Endothelial cell (in vitro differentiated cells): ENCODE measurements at regions not wholly inside any gene's neighbourhood (a gene's known extent, or its start where the extent isn't known, plus 50 kb on each side); places are given as distances from the start of the nearest gene placed in this dataset.

Experiments
- DNase-seq: peaks from one replicate; pipeline ENCODE4 v3.0.0; 2021; ENCODE audit warnings: low spot score
- H3K27ac Mint-ChIP-seq: one replicate; pipeline ENCODE4 v1.8.0; 2021; ENCODE audit warnings: mixed read lengths, inconsistent platforms; ENCODE audit not compliant: unreplicated experiment
- H3K27me3 Mint-ChIP-seq: one replicate; pipeline ENCODE4 v1.8.0; 2021; ENCODE audit warnings: mild to moderate bottlenecking, moderate library complexity, mixed read lengths, inconsistent platforms; ENCODE audit not compliant: unreplicated experiment
- H3K36me3 Mint-ChIP-seq: one replicate; pipeline ENCODE4 v1.8.0; 2021; ENCODE audit warnings: mild to moderate bottlenecking, low read depth, mixed read lengths, inconsistent platforms; ENCODE audit not compliant: unreplicated experiment
- H3K4me1 Mint-ChIP-seq: one replicate; pipeline ENCODE4 v1.8.0; 2021; ENCODE audit warnings: mild to moderate bottlenecking, mixed read lengths, inconsistent platforms; ENCODE audit not compliant: unreplicated experiment
- H3K4me3 Mint-ChIP-seq: one replicate; pipeline ENCODE4 v1.8.0; 2021; ENCODE audit warnings: mild to moderate bottlenecking, mixed read lengths, inconsistent platforms; ENCODE audit not compliant: unreplicated experiment
- H3K9me3 Mint-ChIP-seq: one replicate; pipeline ENCODE4 v1.8.0; 2021; ENCODE audit warnings: mixed read lengths, inconsistent platforms; ENCODE audit not compliant: unreplicated experiment
- CTCF ChIP-seq: fragments of 200-600 bp; sonication (generic); IDR thresholded peaks from one replicate; pipeline ENCODE4 v1.5.0; 2021; ENCODE audit warnings: antibody characterized with exemption; ENCODE audit not compliant: unreplicated experiment

GRCh38 chr10:120011359-120012130 is 119.0 kb downstream of the SEC23IP start:
- H3K9me3 Mint-ChIP-seq: no peaks in the 10 kb centered on the region
- H3K4me1 Mint-ChIP-seq: no peaks in the 10 kb centered on the region
- H3K27me3 Mint-ChIP-seq: no peaks in the 10 kb centered on the region
- H3K36me3 Mint-ChIP-seq: no peaks in the 10 kb centered on the region
- no peak for DNase-seq
- H3K27ac Mint-ChIP-seq: no peak overlapping the region
- H3K4me3 Mint-ChIP-seq: no peak overlapping the region
- TF ChIP-seq CTCF: no peak

DNA sequence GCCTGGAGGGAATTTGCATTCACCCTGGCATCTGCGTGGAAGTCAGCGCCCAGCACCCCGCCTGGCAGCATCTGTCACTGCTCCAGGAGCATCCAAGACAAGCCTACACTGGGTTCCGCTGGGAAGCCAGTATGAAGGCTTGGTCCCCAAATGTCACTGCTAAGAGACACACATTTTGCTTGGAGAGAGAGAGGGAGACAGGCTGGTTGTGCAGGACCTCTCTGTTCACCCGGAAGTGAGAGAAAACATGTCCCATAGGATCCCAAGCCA is 119.5 kb downstream of the SEC23IP start:
- Mint-ChIP-seq H3K9me3 (no peaks in the 10 kb centered on the region), H3K27ac (no peak overlapping the region), H3K36me3 (no peaks in the 10 kb centered on the region), H3K4me3 (no peak overlapping the region), H3K4me1 (no peaks in the 10 kb centered on the region), H3K27me3 (peaks cover 2% of the 10 kb centered on the region)
- TF ChIP-seq CTCF: no peak
- no peak for DNase-seq

- no peak overlapping the region for H3K4me3 Mint-ChIP-seq
- H3K36me3 Mint-ChIP-seq: no peaks in the 10 kb centered on the region
- no peak for TF ChIP-seq CTCF
- no peaks in the 10 kb centered on the region for H3K9me3 Mint-ChIP-seq
- no peaks in the 10 kb centered on the region for H3K4me1 Mint-ChIP-seq
- no peak overlapping the region for H3K27ac Mint-ChIP-seq
- H3K27me3 Mint-ChIP-seq: peaks cover 2% of the 10 kb centered on the region
- DNase-seq: no peak
Observed at GRCh38 chr10:120012566-120012965, 120.0 kb downstream of the SEC23IP start.

DNA sequence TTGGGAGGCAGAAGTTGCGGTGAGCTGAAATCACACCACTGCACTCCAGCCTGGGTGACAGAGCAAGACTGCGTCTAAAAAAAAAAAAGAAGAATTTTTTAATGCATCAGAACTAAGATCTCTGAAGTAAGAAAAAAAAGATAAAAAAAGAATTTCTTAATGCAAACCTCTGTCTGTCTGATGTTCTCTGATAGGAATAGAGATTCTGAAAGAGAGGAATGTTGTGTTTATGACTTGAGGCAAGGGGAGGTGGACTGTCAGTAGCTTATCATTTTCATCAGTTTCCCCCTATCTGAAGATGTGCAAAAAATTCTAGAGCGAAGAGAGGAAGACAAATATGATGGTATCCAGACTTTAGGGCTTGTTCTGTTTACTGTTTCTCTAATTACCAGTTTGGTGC is 121.5 kb downstream of the SEC23IP start:
- Mint-ChIP-seq H3K4me1 (no peaks in the 10 kb centered on the region), H3K27me3 (peaks cover 2% of the 10 kb centered on the region)

GRCh38 chr10:120015064-120015463 is 122.5 kb downstream of the SEC23IP start:
- H3K27ac Mint-ChIP-seq: no peak overlapping the region
- H3K9me3 Mint-ChIP-seq: no peaks in the 10 kb centered on the region
- TF ChIP-seq CTCF: no peak
- peaks cover 2% of the 10 kb centered on the region for H3K27me3 Mint-ChIP-seq
- DNase-seq: no peak
- no peaks in the 10 kb centered on the region for H3K4me1 Mint-ChIP-seq
- no peaks in the 10 kb centered on the region for H3K36me3 Mint-ChIP-seq
- no peak overlapping the region for H3K4me3 Mint-ChIP-seq

More for the DNA sequence above, 121.5 kb downstream of the SEC23IP start:
- Mint-ChIP-seq H3K36me3 (no peaks in the 10 kb centered on the region), H3K4me3 (no peak overlapping the region), H3K9me3 (no peaks in the 10 kb centered on the region), H3K27ac (no peak overlapping the region)
- no peak for DNase-seq
- no peak for TF ChIP-seq CTCF
